Activated CD8-positive, alpha-beta T cell treated with anti-CD3 and anti-CD28 coated beads for 36 hours (primary cell): ENCODE measurements at regions not wholly inside any gene's neighbourhood (a gene's known extent, or its start where the extent isn't known, plus 50 kb on each side); places are given as distances from the start of the nearest gene placed in this dataset.

Experiments
- ATAC-seq: fragments of 200-7000 bp; cut with Tn5 transposase; one replicate; pipeline ENCODE4 v1.10.0; 2021; ENCODE audit warnings: mild to moderate bottlenecking, moderate library complexity
- CTCF ChIA-PET: fragments of 350-600 bp; sonication (Branson Sonifier 250); formaldehyde crosslinking; loops from one replicate; lab custom pipeline; 2021; ENCODE audit warnings: antibody characterized with exemption; lab: Charles Lee
- POLR2A ChIA-PET: fragments of 350-600 bp; sonication (Branson Sonifier 250); formaldehyde crosslinking; loops from one replicate; lab custom pipeline; 2021; ENCODE audit warnings: antibody characterized with exemption; lab: Charles Lee
- DNase-seq: peaks from one replicate; pipeline ENCODE4 v3.0.0-alpha.2; 2020
- H3K27ac Mint-ChIP-seq: one replicate; pipeline ENCODE4 v1.8.0; 2021; ENCODE audit warnings: mild to moderate bottlenecking, mixed read lengths
- H3K27me3 Mint-ChIP-seq: one replicate; pipeline ENCODE4 v1.8.0; 2021; ENCODE audit warnings: mixed read lengths
- H3K36me3 Mint-ChIP-seq: one replicate; pipeline ENCODE4 v1.8.0; 2021; ENCODE audit warnings: low read depth, mixed read lengths
- H3K4me1 Mint-ChIP-seq: one replicate; pipeline ENCODE4 v1.8.0; 2021; ENCODE audit warnings: low read depth, mixed read lengths
- H3K4me3 Mint-ChIP-seq: one replicate; pipeline ENCODE4 v1.8.0; 2021; ENCODE audit warnings: mild to moderate bottlenecking, moderate library complexity, mixed read lengths
- H3K9me3 Mint-ChIP-seq: one replicate; pipeline ENCODE4 v1.8.0; 2021; ENCODE audit warnings: mixed read lengths
- CTCF ChIP-seq: fragments of 200-600 bp; IDR thresholded peaks from one replicate; pipeline ENCODE4 v1.8.0; 2022; ENCODE audit warnings: antibody characterized with exemption, mild to moderate bottlenecking
- intact Hi-C: fragments of 100-400 bp; cut with micrococcal nuclease; formaldehyde crosslinking; loops from one replicate; pipeline ENCODE4 v1.10.0; 2022

GRCh38 chr3:76043746-76044145, 258.4 kb upstream of the ZNF717 start:
- DNase-seq (no peak), ATAC-seq (no peak)
- ChIA-PET POLR2A (no interaction called here), CTCF (interaction anchor here (1.4 kb wide), 1 partner anchor 10 kb away, joined by 4 read pairs; no protein-coding TSS in a partner anchor)
- Mint-ChIP-seq H3K27me3 (no peaks in the 10 kb centered on the region), H3K9me3 (peaks cover 7% of the 10 kb centered on the region), H3K4me3 (no peak overlapping the region), H3K36me3 (no peaks in the 10 kb centered on the region), H3K27ac (no peak overlapping the region), H3K4me1 (no peaks in the 10 kb centered on the region)
- intact Hi-C loops = no loop called here
- TF ChIP-seq CTCF = no peak

GRCh38 chr3:76044601-76045600, 259.6 kb upstream of the ZNF717 start:
- peaks cover 7% of the 10 kb centered on the region for H3K9me3 Mint-ChIP-seq
- H3K4me3 Mint-ChIP-seq = no peak overlapping the region
- DNase-seq = peak; percentile 53
- no peak overlapping the region for H3K27ac Mint-ChIP-seq
- ChIA-PET CTCF (interaction anchor here (1.0 to 1.6 kb wide), 6 partner anchors 9 to 112 kb away, joined by 3 to 4 read pairs (median 4); no protein-coding TSS in a partner anchor), POLR2A (no interaction called here)
- intact Hi-C loops = no loop called here
- no peak for ATAC-seq
- no peaks in the 10 kb centered on the region for H3K36me3 Mint-ChIP-seq
- peak; percentile 58 for TF ChIP-seq CTCF
- no peaks in the 10 kb centered on the region for H3K4me1 Mint-ChIP-seq
- H3K27me3 Mint-ChIP-seq = no peaks in the 10 kb centered on the region

- Mint-ChIP-seq H3K9me3 (peaks cover 5% of the 10 kb centered on the region), H3K27me3 (no peaks in the 10 kb centered on the region), H3K36me3 (no peaks in the 10 kb centered on the region), H3K4me1 (no peaks in the 10 kb centered on the region), H3K27ac (no peak overlapping the region), H3K4me3 (no peak overlapping the region)
- ChIA-PET CTCF (no interaction called here), POLR2A (no interaction called here)
- no peak for DNase-seq
- intact Hi-C loops = no loop called here
- ATAC-seq = no peak
- TF ChIP-seq CTCF = no peak
Measured at GRCh38 chr3:76047368-76047767, 262.0 kb upstream of the ZNF717 start.

- no peak for DNase-seq
- no peak for ATAC-seq
- no peak for TF ChIP-seq CTCF
- intact Hi-C loops = no loop called here
- no peaks in the 10 kb centered on the region for H3K4me1 Mint-ChIP-seq
- peaks cover 1% of the 10 kb centered on the region for H3K9me3 Mint-ChIP-seq
- no peak overlapping the region for H3K4me3 Mint-ChIP-seq
- no peaks in the 10 kb centered on the region for H3K36me3 Mint-ChIP-seq
- H3K27ac Mint-ChIP-seq = no peak overlapping the region
- POLR2A ChIA-PET = no interaction called here
- no peaks in the 10 kb centered on the region for H3K27me3 Mint-ChIP-seq
- CTCF ChIA-PET = no interaction called here
Measured at GRCh38 chr3:76049776-76050175, 264.4 kb upstream of the ZNF717 start.

- DNase-seq (no peak), ATAC-seq (no peak)
- POLR2A ChIA-PET = no interaction called here
- H3K36me3 Mint-ChIP-seq = no peaks in the 10 kb centered on the region
- H3K4me1 Mint-ChIP-seq = no peaks in the 10 kb centered on the region
- no peaks in the 10 kb centered on the region for H3K27me3 Mint-ChIP-seq
- no peak for TF ChIP-seq CTCF
- H3K27ac Mint-ChIP-seq = no peak overlapping the region
- no peak overlapping the region for H3K4me3 Mint-ChIP-seq
- CTCF ChIA-PET = no interaction called here
- intact Hi-C loops = no loop called here
- H3K9me3 Mint-ChIP-seq = peaks cover 1% of the 10 kb centered on the region
Measured at GRCh38 chr3:76051145-76051544, 265.8 kb upstream of the ZNF717 start.
